Hepatocyte (in vitro differentiated cells): ENCODE measurements at regions not wholly inside any gene's neighbourhood (a gene's known extent, or its start where the extent isn't known, plus 50 kb on each side); places are given as distances from the start of the nearest gene placed in this dataset.

Experiments used
- DNase-seq: peaks from one replicate; pipeline ENCODE4 v3.0.0-alpha.2; 2016; ENCODE audit warnings: low spot score
- H2AFZ ChIP-seq: fragments of 200-600 bp; sonication (generic); 2 replicates; pipeline ENCODE4 v1.6.0; 2016; ENCODE audit warnings: antibody characterized with exemption, mild to moderate bottlenecking
- H3K27ac ChIP-seq: fragments of 200-600 bp; sonication (generic); 2 replicates; pipeline ENCODE4 v1.5.1; 2016; ENCODE audit warnings: mild to moderate bottlenecking
- H3K27me3 ChIP-seq: fragments of 200-600 bp; sonication (generic); 2 replicates; pipeline ENCODE4 v1.6.1; 2016
- H3K36me3 ChIP-seq: fragments of 200-600 bp; sonication (generic); replicated peaks from 2 replicates; pipeline ENCODE4 v1.5.1; 2016; ENCODE audit warnings: low read depth; ENCODE audit not compliant: insufficient read depth
- H3K4me1 ChIP-seq: fragments of 200-600 bp; sonication (generic); 2 replicates; pipeline ENCODE4 v1.5.1; 2016; ENCODE audit warnings: mild to moderate bottlenecking, moderate library complexity; ENCODE audit not compliant: insufficient read depth
- H3K4me2 ChIP-seq: fragments of 200-600 bp; sonication (generic); 2 replicates; pipeline ENCODE4 v1.6.0; 2016
- H3K4me3 ChIP-seq: fragments of 200-600 bp; sonication (generic); 2 replicates; pipeline ENCODE4 v1.5.1; 2016; ENCODE audit warnings: mild to moderate bottlenecking
- H3K79me2 ChIP-seq: fragments of 200-600 bp; sonication (generic); 2 replicates; pipeline ENCODE4 v1.6.0; 2017; ENCODE audit warnings: mild to moderate bottlenecking
- H3K9me2 ChIP-seq: fragments of 200-600 bp; sonication (generic); replicated peaks from 2 replicates; pipeline ENCODE4 v1.6.0; 2017; ENCODE audit warnings: mild to moderate bottlenecking; ENCODE audit not compliant: insufficient read depth
- H3K9me3 ChIP-seq: fragments of 200-600 bp; sonication (generic); 2 replicates; pipeline ENCODE4 v1.5.1; 2016; ENCODE audit warnings: low read depth, mild to moderate bottlenecking
- H4K20me1 ChIP-seq: fragments of 200-600 bp; sonication (generic); 2 replicates; pipeline ENCODE4 v1.6.0; 2016; ENCODE audit warnings: mild to moderate bottlenecking; ENCODE audit not compliant: insufficient read depth, poor library complexity, severe bottlenecking
- EZH2 ChIP-seq: fragments of 200-600 bp; sonication (generic); IDR thresholded peaks from 2 replicates; pipeline ENCODE4 v1.6.1; 2016; ENCODE audit warnings: antibody characterized with exemption, mild to moderate bottlenecking, borderline replicate concordance
- EZH2phosphoT487 ChIP-seq: fragments of 200-600 bp; sonication (generic); IDR thresholded peaks from one replicate; pipeline ENCODE4 v1.6.1; 2018; ENCODE audit warnings: antibody characterized with exemption, mild to moderate bottlenecking, low read depth, moderate library complexity; ENCODE audit not compliant: unreplicated experiment, severe bottlenecking
- WGBS: methylation state at CpG from one replicate; pipeline ENCODE4 v1.1.6; 2016; ENCODE audit warnings: low lambda C conversion rate; ENCODE audit errors: missing lambda C conversion rate; 5-methylcytosine and 5-hydroxymethylcytosine counted together
- TF ChIP-seq, protein P1 (sequence below): fragments of 200-600 bp; sonication (generic); IDR thresholded peaks from 2 replicates; pipeline ENCODE4 v1.5.1; 2016; ENCODE audit warnings: antibody characterized with exemption, mild to moderate bottlenecking; ENCODE audit not compliant: poor library complexity

DNA sequence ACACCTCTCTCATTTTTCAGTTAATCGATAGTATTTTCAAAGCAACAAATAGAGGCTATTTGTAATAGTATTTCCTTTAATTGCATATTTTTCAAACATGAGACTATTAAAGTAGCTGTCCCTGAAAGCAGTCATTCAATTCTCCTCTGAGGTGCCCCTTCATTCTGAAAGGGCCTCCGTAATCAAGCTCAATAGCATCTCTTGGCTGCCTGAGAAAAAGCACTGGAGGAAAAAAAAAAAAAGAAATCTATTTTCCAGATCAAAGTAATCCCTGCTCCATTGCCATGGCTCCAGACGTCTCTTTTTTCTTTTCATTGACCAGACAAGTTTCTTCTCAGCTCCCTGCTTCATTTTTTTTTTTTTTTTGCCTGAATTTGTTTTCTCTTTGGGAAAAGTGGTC lies 154.5 kb upstream of the BLID start:
- no peak overlapping the region for H3K4me3 ChIP-seq
- no peaks in the 10 kb centered on the region for H3K9me3 ChIP-seq
- TF ChIP-seq EZH2, result no peak
- TF ChIP-seq EZH2phosphoT487, result no peak
- TF ChIP-seq, protein P1, sequence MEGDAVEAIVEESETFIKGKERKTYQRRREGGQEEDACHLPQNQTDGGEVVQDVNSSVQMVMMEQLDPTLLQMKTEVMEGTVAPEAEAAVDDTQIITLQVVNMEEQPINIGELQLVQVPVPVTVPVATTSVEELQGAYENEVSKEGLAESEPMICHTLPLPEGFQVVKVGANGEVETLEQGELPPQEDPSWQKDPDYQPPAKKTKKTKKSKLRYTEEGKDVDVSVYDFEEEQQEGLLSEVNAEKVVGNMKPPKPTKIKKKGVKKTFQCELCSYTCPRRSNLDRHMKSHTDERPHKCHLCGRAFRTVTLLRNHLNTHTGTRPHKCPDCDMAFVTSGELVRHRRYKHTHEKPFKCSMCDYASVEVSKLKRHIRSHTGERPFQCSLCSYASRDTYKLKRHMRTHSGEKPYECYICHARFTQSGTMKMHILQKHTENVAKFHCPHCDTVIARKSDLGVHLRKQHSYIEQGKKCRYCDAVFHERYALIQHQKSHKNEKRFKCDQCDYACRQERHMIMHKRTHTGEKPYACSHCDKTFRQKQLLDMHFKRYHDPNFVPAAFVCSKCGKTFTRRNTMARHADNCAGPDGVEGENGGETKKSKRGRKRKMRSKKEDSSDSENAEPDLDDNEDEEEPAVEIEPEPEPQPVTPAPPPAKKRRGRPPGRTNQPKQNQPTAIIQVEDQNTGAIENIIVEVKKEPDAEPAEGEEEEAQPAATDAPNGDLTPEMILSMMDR, result no peak
- no peak overlapping the region for H3K4me2 ChIP-seq
- 65% methylated on average over 3 of the region's 3 CpGs for WGBS
- no peaks in the 10 kb centered on the region for H3K4me1 ChIP-seq
- no peaks in the 10 kb centered on the region for H3K79me2 ChIP-seq
- H4K20me1 ChIP-seq, result no peaks in the 10 kb centered on the region
- no peak for DNase-seq
- no peaks in the 10 kb centered on the region for H3K27me3 ChIP-seq
- H3K36me3 ChIP-seq, result no peaks in the 10 kb centered on the region
- no peak overlapping the region for H3K27ac ChIP-seq
- no peaks in the 10 kb centered on the region for H3K9me2 ChIP-seq
- no peak overlapping the region for H2AFZ ChIP-seq

DNA sequence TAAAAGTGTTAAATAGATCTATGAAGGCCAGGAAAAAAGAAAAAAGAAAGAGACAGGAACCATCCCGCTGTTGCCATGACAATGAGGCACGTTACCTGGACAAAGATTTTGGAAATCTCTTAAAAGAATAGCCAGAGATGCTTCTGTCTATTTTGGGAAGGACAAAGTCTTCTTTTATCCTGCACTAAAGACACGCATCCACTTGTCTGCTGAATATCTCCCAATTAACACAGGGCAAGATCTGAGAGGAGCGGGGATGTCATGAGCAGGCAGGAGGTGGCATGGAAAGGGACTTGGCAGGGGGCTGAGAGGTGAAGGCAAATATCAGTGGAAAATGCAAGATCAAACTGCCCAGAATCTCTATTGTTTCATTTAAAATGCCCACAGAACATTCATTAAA lies 153.8 kb upstream of the BLID start:
- Histone ChIP-seq H3K9me3 (no peaks in the 10 kb centered on the region), H3K79me2 (no peaks in the 10 kb centered on the region), H3K4me1 (no peaks in the 10 kb centered on the region), H3K27ac (no peak overlapping the region), H3K4me2 (no peak overlapping the region), H3K9me2 (no peaks in the 10 kb centered on the region), H3K36me3 (no peaks in the 10 kb centered on the region), H4K20me1 (no peaks in the 10 kb centered on the region), H3K4me3 (no peak overlapping the region), H3K27me3 (no peaks in the 10 kb centered on the region), H2AFZ (no peak overlapping the region)
- DNase-seq, result no peak
- WGBS, result 86% methylated on average over 4 of the region's 4 CpGs
- TF ChIP-seq, protein P1, result no peak
- TF ChIP-seq EZH2phosphoT487 (no peak), EZH2 (no peak)

GRCh38 chr11:122268601-122269130 lies 152.7 kb upstream of the BLID start:
- Histone ChIP-seq H3K27me3 (no peaks in the 10 kb centered on the region), H3K36me3 (no peaks in the 10 kb centered on the region), H4K20me1 (no peaks in the 10 kb centered on the region), H3K4me3 (no peak overlapping the region), H3K4me1 (no peaks in the 10 kb centered on the region), H3K9me3 (no peaks in the 10 kb centered on the region), H3K79me2 (no peaks in the 10 kb centered on the region), H3K27ac (no peak overlapping the region), H3K4me2 (no peak overlapping the region), H2AFZ (no peak overlapping the region), H3K9me2 (no peaks in the 10 kb centered on the region)
- DNase-seq, result no peak
- TF ChIP-seq EZH2phosphoT487 (no peak), EZH2 (no peak)
- TF ChIP-seq, protein P1, result no peak
- 91% methylated on average over 6 of the region's 6 CpGs for WGBS

- no peaks in the 10 kb centered on the region for H3K9me2 ChIP-seq
- H3K36me3 ChIP-seq, result no peaks in the 10 kb centered on the region
- no peak overlapping the region for H3K27ac ChIP-seq
- no peaks in the 10 kb centered on the region for H3K9me3 ChIP-seq
- no peak overlapping the region for H3K4me2 ChIP-seq
- no peak overlapping the region for H3K4me3 ChIP-seq
- H3K27me3 ChIP-seq, result no peaks in the 10 kb centered on the region
- no peaks in the 10 kb centered on the region for H3K4me1 ChIP-seq
- H3K79me2 ChIP-seq, result no peaks in the 10 kb centered on the region
- H2AFZ ChIP-seq, result no peak overlapping the region
- DNase-seq, result no peak
- no peaks in the 10 kb centered on the region for H4K20me1 ChIP-seq
- WGBS, result 66% methylated on average over 2 of the region's 2 CpGs
- no peak for TF ChIP-seq EZH2
- TF ChIP-seq EZH2phosphoT487, result no peak
- TF ChIP-seq, protein P1, result no peak
These were observed 151.6 kb upstream of the BLID start for GRCh38 chr11:122267602-122268001.
